CD4-positive, alpha-beta T cell (primary cell): ENCODE measurements at regions not wholly inside any gene's neighbourhood (a gene's known extent, or its start where the extent isn't known, plus 50 kb on each side); places are given as distances from the start of the nearest gene placed in this dataset.

ENCODE experiments used
- ATAC-seq: fragments of 200-7000 bp; cut with Tn5 transposase; one replicate; pipeline ENCODE4 v1.10.0; 2022; ENCODE audit warnings: mild to moderate bottlenecking; ENCODE audit not compliant: poor library complexity
- CTCF ChIA-PET: fragments of 350-600 bp; sonication (Branson Sonifier 250); formaldehyde crosslinking; loops from one replicate; lab custom pipeline; 2021; ENCODE audit warnings: antibody characterized with exemption, inconsistent platforms; lab: Charles Lee
- POLR2A ChIA-PET: fragments of 350-600 bp; sonication (Branson Sonifier 250); formaldehyde crosslinking; loops from one replicate; lab custom pipeline; 2021; ENCODE audit warnings: antibody characterized with exemption, inconsistent platforms; lab: Charles Lee
- DNase-seq, 14 experiments: peaks; one replicate each; pipeline ENCODE4 v3.0.0-alpha.2; 2013 to 2020; ENCODE audit warnings: mixed read lengths in 2 of 14
- H3K27ac ChIP-seq, 2 donors: one replicate each; pipeline versions ENCODE4 v1.5.1 to v1.7.0; 2013; ENCODE audit warnings: low read length in 2 of 2, low read depth in 1 of 2, mild to moderate bottlenecking in 1 of 2
- H3K27me3 ChIP-seq, 2 experiments: 1 replicate in 1 of 2; 2 replicates in 1 of 2; pipeline versions ENCODE4 v1.6.1 to v1.7.0; 2013; ENCODE audit warnings: low read length in 2 of 2, control low read depth in 1 of 2, mild to moderate bottlenecking in 1 of 2, moderate library complexity in 1 of 2; ENCODE audit not compliant: insufficient read depth in 2 of 2, control insufficient read depth in 1 of 2
- H3K36me3 ChIP-seq: one replicate; pipeline ENCODE4 v1.6.1; 2013; ENCODE audit warnings: low read length, control low read depth; ENCODE audit not compliant: insufficient read depth
- H3K4me1 ChIP-seq: one replicate; pipeline ENCODE4 v1.6.1; 2013; ENCODE audit warnings: low read length, control low read depth; ENCODE audit not compliant: insufficient read depth
- H3K4me3 ChIP-seq: one replicate; pipeline ENCODE4 v1.5.1; 2013; ENCODE audit warnings: mild to moderate bottlenecking, low read length, moderate library complexity
- H3K9me3 ChIP-seq, 2 experiments: 1 replicate in 1 of 2; 2 replicates in 1 of 2; pipeline versions ENCODE4 v1.6.1 to v1.7.0; 2013; ENCODE audit warnings: low read length in 2 of 2, mild to moderate bottlenecking in 2 of 2, control low read depth in 1 of 2, moderate library complexity in 1 of 2; ENCODE audit not compliant: control insufficient read depth in 1 of 2, insufficient read depth in 1 of 2
- H3K27ac Mint-ChIP-seq: one replicate; pipeline ENCODE4 v1.8.0; 2020; ENCODE audit warnings: mixed read lengths
- H3K27me3 Mint-ChIP-seq: one replicate; pipeline ENCODE4 v1.8.0; 2021; ENCODE audit warnings: mixed read lengths
- H3K36me3 Mint-ChIP-seq: one replicate; pipeline ENCODE4 v1.8.0; 2021; ENCODE audit warnings: low read depth, mixed read lengths
- H3K4me1 Mint-ChIP-seq: one replicate; pipeline ENCODE4 v1.8.0; 2021; ENCODE audit warnings: low read depth, mixed read lengths
- H3K4me3 Mint-ChIP-seq: one replicate; pipeline ENCODE4 v1.8.0; 2020; ENCODE audit warnings: mild to moderate bottlenecking, mixed read lengths
- H3K9me3 Mint-ChIP-seq: one replicate; pipeline ENCODE4 v1.8.0; 2020; ENCODE audit warnings: mixed read lengths
- intact Hi-C, 2 experiments: fragments of 100-400 bp; cut with DNase I in 1 of 2; cut with micrococcal nuclease in 1 of 2; formaldehyde crosslinking; loops; one replicate each; pipeline versions ENCODE4 v1.15.1 to v1.9.0; 2023 to 2025; cut with DNase I, micrococcal nuclease
- TF ChIP-seq, protein P1 (sequence below): fragments of 200-600 bp; IDR thresholded peaks from one replicate; pipeline ENCODE4 v1.8.0; 2022; ENCODE audit warnings: antibody characterized with exemption, mild to moderate bottlenecking

DNA sequence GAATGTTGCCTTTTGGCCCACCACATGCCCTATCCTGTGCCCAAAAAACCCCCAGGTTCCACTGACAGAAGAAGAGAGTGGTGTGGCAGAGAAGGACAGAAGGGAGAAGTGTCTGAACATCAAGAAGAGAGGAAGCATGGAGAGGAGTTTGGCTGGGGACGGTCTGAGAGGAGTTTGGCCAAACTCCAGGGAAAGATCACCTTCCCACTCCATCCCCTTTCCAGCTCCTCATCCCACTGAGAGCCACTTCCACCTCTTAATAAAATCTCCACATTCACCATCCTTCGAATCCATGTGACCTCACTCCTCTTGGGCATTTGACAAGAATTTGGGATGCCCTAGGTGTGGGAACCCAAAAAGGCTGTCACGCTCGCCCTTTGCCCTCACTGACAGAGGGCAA is 311.6 kb upstream of the GRM7 start:
- no peaks in the 10 kb centered on the region for H3K36me3 Mint-ChIP-seq
- H3K36me3 ChIP-seq: no peaks in the 10 kb centered on the region
- H3K27me3 ChIP-seq: no peaks in the 10 kb centered on the region
- no peaks in the 10 kb centered on the region for H3K4me1 Mint-ChIP-seq
- intact Hi-C loops: no loop called here
- H3K27ac Mint-ChIP-seq: no peak overlapping the region
- DNase-seq: no peak
- H3K4me3 ChIP-seq: no peak overlapping the region
- TF ChIP-seq, protein P1, sequence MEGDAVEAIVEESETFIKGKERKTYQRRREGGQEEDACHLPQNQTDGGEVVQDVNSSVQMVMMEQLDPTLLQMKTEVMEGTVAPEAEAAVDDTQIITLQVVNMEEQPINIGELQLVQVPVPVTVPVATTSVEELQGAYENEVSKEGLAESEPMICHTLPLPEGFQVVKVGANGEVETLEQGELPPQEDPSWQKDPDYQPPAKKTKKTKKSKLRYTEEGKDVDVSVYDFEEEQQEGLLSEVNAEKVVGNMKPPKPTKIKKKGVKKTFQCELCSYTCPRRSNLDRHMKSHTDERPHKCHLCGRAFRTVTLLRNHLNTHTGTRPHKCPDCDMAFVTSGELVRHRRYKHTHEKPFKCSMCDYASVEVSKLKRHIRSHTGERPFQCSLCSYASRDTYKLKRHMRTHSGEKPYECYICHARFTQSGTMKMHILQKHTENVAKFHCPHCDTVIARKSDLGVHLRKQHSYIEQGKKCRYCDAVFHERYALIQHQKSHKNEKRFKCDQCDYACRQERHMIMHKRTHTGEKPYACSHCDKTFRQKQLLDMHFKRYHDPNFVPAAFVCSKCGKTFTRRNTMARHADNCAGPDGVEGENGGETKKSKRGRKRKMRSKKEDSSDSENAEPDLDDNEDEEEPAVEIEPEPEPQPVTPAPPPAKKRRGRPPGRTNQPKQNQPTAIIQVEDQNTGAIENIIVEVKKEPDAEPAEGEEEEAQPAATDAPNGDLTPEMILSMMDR: no peak
- no peak for ATAC-seq
- no peaks in the 10 kb centered on the region for H3K4me1 ChIP-seq
- POLR2A ChIA-PET: no interaction called here
- peaks cover 8% of the 10 kb centered on the region for H3K9me3 Mint-ChIP-seq
- CTCF ChIA-PET: no interaction called here
- no peak overlapping the region for H3K4me3 Mint-ChIP-seq
- no peak overlapping the region for H3K27ac ChIP-seq
- no peaks in the 10 kb centered on the region for H3K27me3 Mint-ChIP-seq
- peaks cover 5 to 6% of the 10 kb centered on the region in 2 experiments for H3K9me3 ChIP-seq

DNA sequence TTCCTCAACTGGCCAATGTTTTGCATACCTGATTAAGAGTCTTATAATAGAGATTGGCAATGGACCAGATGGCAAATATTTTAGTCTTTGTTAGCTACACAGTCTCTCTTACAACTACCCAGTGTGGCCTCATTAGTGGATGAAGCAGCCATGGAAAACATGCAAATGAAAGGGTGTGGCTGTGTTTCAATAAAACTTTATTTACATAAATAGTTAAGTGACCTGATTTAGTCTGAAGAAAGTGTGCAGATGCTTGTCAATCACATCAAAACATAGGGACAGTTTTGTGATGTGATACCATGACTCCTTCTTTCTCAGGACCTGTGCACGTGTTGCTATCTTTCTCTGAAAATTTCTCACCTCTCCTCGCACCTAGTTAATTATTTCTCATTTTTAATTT is 309.8 kb upstream of the GRM7 start:
- DNase-seq: no peak
- Histone ChIP-seq H3K27me3 (no peaks in the 10 kb centered on the region), H3K36me3 (no peaks in the 10 kb centered on the region), H3K9me3 (peaks cover 5 to 6% of the 10 kb centered on the region in 2 experiments), H3K27ac (no peak overlapping the region), H3K4me1 (no peaks in the 10 kb centered on the region), H3K4me3 (no peak overlapping the region)
- no peaks in the 10 kb centered on the region for H3K36me3 Mint-ChIP-seq
- H3K4me1 Mint-ChIP-seq: no peaks in the 10 kb centered on the region
- TF ChIP-seq, protein P1: no peak
- POLR2A ChIA-PET: no interaction called here
- H3K27me3 Mint-ChIP-seq: no peaks in the 10 kb centered on the region
- no peak overlapping the region for H3K4me3 Mint-ChIP-seq
- H3K9me3 Mint-ChIP-seq: peaks cover 6% of the 10 kb centered on the region
- intact Hi-C loops: no loop called here
- CTCF ChIA-PET: no interaction called here
- ATAC-seq: no peak
- H3K27ac Mint-ChIP-seq: no peak overlapping the region

DNA sequence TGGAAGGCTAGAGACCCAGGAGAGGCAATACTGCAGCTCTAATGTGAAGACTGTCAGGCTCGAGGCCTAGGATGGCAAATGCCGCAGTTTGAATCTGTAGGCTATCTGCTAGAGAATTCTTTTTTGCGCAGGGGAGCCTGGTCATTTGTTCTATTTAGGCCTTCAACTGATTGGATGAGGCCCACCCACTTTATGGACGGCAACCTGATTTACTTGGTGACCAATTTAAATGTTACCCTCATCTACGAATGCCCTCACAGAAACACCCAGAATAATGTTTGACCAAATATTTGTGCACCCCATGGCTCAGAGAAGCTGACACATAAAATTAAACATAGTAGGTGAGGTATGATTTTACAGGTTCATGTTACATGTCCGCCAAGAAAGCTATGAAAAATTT is 300.7 kb upstream of the GRM7 start:
- Histone ChIP-seq H3K9me3 (peaks cover 0 to 5% of the 10 kb centered on the region in 2 experiments), H3K27ac (no peak overlapping the region), H3K27me3 (no peaks in the 10 kb centered on the region), H3K36me3 (no peaks in the 10 kb centered on the region), H3K4me1 (no peaks in the 10 kb centered on the region), H3K4me3 (no peak overlapping the region)
- no peak overlapping the region for H3K27ac Mint-ChIP-seq
- DNase-seq: no peak
- TF ChIP-seq, protein P1: no peak
- H3K4me1 Mint-ChIP-seq: no peaks in the 10 kb centered on the region
- H3K4me3 Mint-ChIP-seq: no peak overlapping the region
- H3K9me3 Mint-ChIP-seq: peaks cover 7% of the 10 kb centered on the region
- ATAC-seq: no peak
- CTCF ChIA-PET: no interaction called here
- intact Hi-C loops: no loop called here
- H3K27me3 Mint-ChIP-seq: no peaks in the 10 kb centered on the region
- POLR2A ChIA-PET: no interaction called here
- H3K36me3 Mint-ChIP-seq: no peaks in the 10 kb centered on the region
